ENCODE measurements at regions not wholly inside any gene's neighbourhood (a gene's known extent, or its start where the extent isn't known, plus 50 kb on each side); places are given as distances from the start of the nearest gene placed in this dataset.
"Not testable (repeated sequence)": the region's sequence is repeated elsewhere in the genome, so short reads cannot be mapped to it uniquely, and the experiment has no call there.

- Mint-ChIP-seq H3K27me3 (no peaks in the 10 kb centered on the region), H3K27ac (no peak overlapping the region), H3K4me3 (no peak overlapping the region), H3K9me3 (no peaks in the 10 kb centered on the region), H3K36me3 (ENCODE audit: low read depth) (no peaks in the 10 kb centered on the region), H3K4me1 (no peaks in the 10 kb centered on the region)
- POLR2A ChIA-PET: no interaction called here
- CTCF ChIA-PET: no interaction called here
- no peak for DNase-seq
Observed at GRCh38 chr3:161637559-161637958, 141.0 kb downstream of the OTOL1 start.

GRCh38 chr3:161639095-161639494 is 142.5 kb downstream of the OTOL1 start:
- H3K9me3 Mint-ChIP-seq; POLR2A ChIA-PET; H3K4me1 Mint-ChIP-seq; H3K27me3 Mint-ChIP-seq; DNase-seq; H3K27ac Mint-ChIP-seq; H3K36me3 Mint-ChIP-seq (ENCODE audit: low read depth); H3K4me3 Mint-ChIP-seq: not testable (repeated sequence)
- CTCF ChIA-PET: interaction anchor here (0.6 kb wide), 1 partner anchor 910 kb away, joined by 3 read pairs; no protein-coding TSS in a partner anchor

GRCh38 chr3:161640181-161640580 is 143.6 kb downstream of the OTOL1 start:
- ChIA-PET POLR2A (no interaction called here), CTCF (no interaction called here)
- Mint-ChIP-seq H3K27ac (no peak overlapping the region), H3K36me3 (ENCODE audit: low read depth) (no peaks in the 10 kb centered on the region), H3K27me3 (no peaks in the 10 kb centered on the region), H3K4me3 (no peak overlapping the region), H3K9me3 (no peaks in the 10 kb centered on the region), H3K4me1 (no peaks in the 10 kb centered on the region)
- DNase-seq: no peak

- Mint-ChIP-seq H3K36me3 (ENCODE audit: low read depth) (no peaks in the 10 kb centered on the region), H3K27me3 (no peaks in the 10 kb centered on the region), H3K4me1 (no peaks in the 10 kb centered on the region), H3K27ac (no peak overlapping the region), H3K9me3 (no peaks in the 10 kb centered on the region), H3K4me3 (no peak overlapping the region)
- ChIA-PET CTCF (no interaction called here), POLR2A (no interaction called here)
- DNase-seq: no peak
Observed at GRCh38 chr3:161641287-161641686, 144.7 kb downstream of the OTOL1 start.

GRCh38 chr3:161644891-161645635 is 148.5 kb downstream of the OTOL1 start:
- H3K4me3 Mint-ChIP-seq: no peak overlapping the region
- ChIA-PET POLR2A (no interaction called here), CTCF (interaction anchor here (0.7 kb wide), 1 partner anchor 54 kb away, joined by 4 read pairs; no protein-coding TSS in a partner anchor)
- H3K9me3 Mint-ChIP-seq: no peaks in the 10 kb centered on the region
- no peak overlapping the region for H3K27ac Mint-ChIP-seq
- H3K27me3 Mint-ChIP-seq: no peaks in the 10 kb centered on the region
- DNase-seq: no peak
- no peaks in the 10 kb centered on the region for H3K36me3 Mint-ChIP-seq (ENCODE audit: low read depth)
- no peaks in the 10 kb centered on the region for H3K4me1 Mint-ChIP-seq

GRCh38 chr3:161647936-161648470 is 151.4 kb downstream of the OTOL1 start:
- no peaks in the 10 kb centered on the region for H3K27me3 Mint-ChIP-seq
- no peaks in the 10 kb centered on the region for H3K9me3 Mint-ChIP-seq
- DNase-seq: no peak
- H3K4me1 Mint-ChIP-seq: no peaks in the 10 kb centered on the region
- CTCF ChIA-PET: no interaction called here
- no peak overlapping the region for H3K4me3 Mint-ChIP-seq
- POLR2A ChIA-PET: no interaction called here
- H3K36me3 Mint-ChIP-seq (ENCODE audit: low read depth): no peaks in the 10 kb centered on the region
- H3K27ac Mint-ChIP-seq: no peak overlapping the region

GRCh38 chr3:161649900-161650484 is 153.4 kb downstream of the OTOL1 start:
- H3K27ac Mint-ChIP-seq: no peak overlapping the region
- no peaks in the 10 kb centered on the region for H3K4me1 Mint-ChIP-seq
- DNase-seq: no peak
- H3K4me3 Mint-ChIP-seq: no peak overlapping the region
- H3K9me3 Mint-ChIP-seq: no peaks in the 10 kb centered on the region
- H3K36me3 Mint-ChIP-seq (ENCODE audit: low read depth): no peaks in the 10 kb centered on the region
- H3K27me3 Mint-ChIP-seq: no peaks in the 10 kb centered on the region
- POLR2A ChIA-PET: no interaction called here
- CTCF ChIA-PET: no interaction called here

GRCh38 chr3:161657786-161658185 is 161.2 kb downstream of the OTOL1 start:
- H3K9me3 Mint-ChIP-seq: no peaks in the 10 kb centered on the region
- no peaks in the 10 kb centered on the region for H3K4me1 Mint-ChIP-seq
- H3K4me3 Mint-ChIP-seq: no peak overlapping the region
- H3K27ac Mint-ChIP-seq: no peak overlapping the region
- no peaks in the 10 kb centered on the region for H3K36me3 Mint-ChIP-seq (ENCODE audit: low read depth)
- ChIA-PET CTCF (no interaction called here), POLR2A (no interaction called here)
- no peaks in the 10 kb centered on the region for H3K27me3 Mint-ChIP-seq
- DNase-seq: no peak

- Mint-ChIP-seq H3K4me1 (no peaks in the 10 kb centered on the region), H3K9me3 (peaks cover 4% of the 10 kb centered on the region)
- DNase-seq: no peak
Observed at GRCh38 chr3:161671141-161671540, 174.5 kb downstream of the OTOL1 start.

GRCh38 chr3:161672478-161672877 is 175.9 kb downstream of the OTOL1 start:
- Mint-ChIP-seq H3K4me3 (no peak overlapping the region), H3K27ac (no peak overlapping the region), H3K9me3 (peaks cover 4% of the 10 kb centered on the region), H3K27me3 (no peaks in the 10 kb centered on the region), H3K4me1 (no peaks in the 10 kb centered on the region), H3K36me3 (ENCODE audit: low read depth) (no peaks in the 10 kb centered on the region)
- POLR2A ChIA-PET: no interaction called here
- CTCF ChIA-PET: no interaction called here
- no peak for DNase-seq

More at GRCh38 chr3:161671141-161671540, 174.5 kb downstream of the OTOL1 start:
- H3K27ac Mint-ChIP-seq: no peak overlapping the region
- H3K36me3 Mint-ChIP-seq (ENCODE audit: low read depth): no peaks in the 10 kb centered on the region
- CTCF ChIA-PET: no interaction called here
- POLR2A ChIA-PET: no interaction called here
- no peaks in the 10 kb centered on the region for H3K27me3 Mint-ChIP-seq
- H3K4me3 Mint-ChIP-seq: no peak overlapping the region

GRCh38 chr3:161673866-161674265 is 177.3 kb downstream of the OTOL1 start:
- no peaks in the 10 kb centered on the region for H3K36me3 Mint-ChIP-seq (ENCODE audit: low read depth)
- no peak overlapping the region for H3K4me3 Mint-ChIP-seq
- H3K27me3 Mint-ChIP-seq: no peaks in the 10 kb centered on the region
- no peaks in the 10 kb centered on the region for H3K4me1 Mint-ChIP-seq
- CTCF ChIA-PET: interaction anchor here (0.6 kb wide), 2 partner anchors 15 to 740 kb away, joined by 4 read pairs; no protein-coding TSS in a partner anchor
- peaks cover 4% of the 10 kb centered on the region for H3K9me3 Mint-ChIP-seq
- POLR2A ChIA-PET: no interaction called here
- DNase-seq: no peak
- no peak overlapping the region for H3K27ac Mint-ChIP-seq

GRCh38 chr3:161674402-161674801 is 177.8 kb downstream of the OTOL1 start:
- Mint-ChIP-seq H3K27me3 (no peaks in the 10 kb centered on the region), H3K36me3 (ENCODE audit: low read depth) (no peaks in the 10 kb centered on the region), H3K27ac (no peak overlapping the region), H3K4me1 (no peaks in the 10 kb centered on the region), H3K9me3 (peaks cover 4% of the 10 kb centered on the region), H3K4me3 (no peak overlapping the region)
- POLR2A ChIA-PET: no interaction called here
- no peak for DNase-seq
- CTCF ChIA-PET: interaction anchor here (0.6 kb wide), 1 partner anchor 739 kb away, joined by 4 read pairs; no protein-coding TSS in a partner anchor

GRCh38 chr3:161681831-161682230 is 185.2 kb downstream of the OTOL1 start:
- CTCF ChIA-PET; H3K4me3 Mint-ChIP-seq; H3K27ac Mint-ChIP-seq; H3K9me3 Mint-ChIP-seq; H3K4me1 Mint-ChIP-seq; H3K36me3 Mint-ChIP-seq (ENCODE audit: low read depth); H3K27me3 Mint-ChIP-seq; POLR2A ChIA-PET; DNase-seq: not testable (repeated sequence)

- H3K27ac Mint-ChIP-seq: no peak overlapping the region
- H3K4me3 Mint-ChIP-seq: no peak overlapping the region
- no peaks in the 10 kb centered on the region for H3K4me1 Mint-ChIP-seq
- H3K27me3 Mint-ChIP-seq: no peaks in the 10 kb centered on the region
- no peak for DNase-seq
- ChIA-PET POLR2A (no interaction called here), CTCF (interaction anchor here (0.6 kb wide), 1 partner anchor 364 kb away, joined by 4 read pairs; no protein-coding TSS in a partner anchor)
- H3K9me3 Mint-ChIP-seq: no peaks in the 10 kb centered on the region
- no peaks in the 10 kb centered on the region for H3K36me3 Mint-ChIP-seq (ENCODE audit: low read depth)
Observed at GRCh38 chr3:161682715-161683114, 186.1 kb downstream of the OTOL1 start.

Measured in activated CD4-positive, alpha-beta T cell treated with anti-CD3 and anti-CD28 coated beads, Interleukin-2, amount 10 ng/mL, durations not matched to agents 7 days and 5 days (primary cell).